ENCODE measurements at regions not wholly inside any gene's neighbourhood (a gene's known extent, or its start where the extent isn't known, plus 50 kb on each side); places are given as distances from the start of the nearest gene placed in this dataset.

DNA sequence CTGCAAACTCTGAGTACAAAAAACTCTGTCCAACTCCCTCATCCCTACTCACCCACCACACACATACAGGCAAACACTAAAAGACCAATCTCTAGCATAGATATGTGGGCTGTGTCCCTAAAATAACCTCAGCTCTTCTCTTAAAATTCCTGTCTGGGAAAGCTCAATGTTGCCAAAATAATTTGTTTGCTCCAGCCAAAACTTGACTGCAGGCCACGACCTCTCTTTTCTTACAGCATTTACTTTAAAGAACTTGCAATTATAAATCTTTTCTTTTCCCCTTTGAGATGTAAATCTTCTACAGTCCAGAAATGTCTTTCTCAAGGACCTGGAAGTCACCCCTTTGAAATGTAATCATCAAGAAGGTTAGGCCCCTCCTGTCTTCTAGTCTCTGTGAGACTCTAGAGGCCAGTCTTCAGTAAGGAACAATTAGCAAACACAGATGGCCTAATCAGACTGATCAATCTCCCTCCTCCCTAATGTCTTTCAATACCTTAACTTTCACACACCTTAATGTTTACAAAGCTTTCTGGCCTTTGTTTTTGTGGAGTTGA lies 483.6 kb upstream of the RGS18 start:
- TF ChIP-seq, protein P1, sequence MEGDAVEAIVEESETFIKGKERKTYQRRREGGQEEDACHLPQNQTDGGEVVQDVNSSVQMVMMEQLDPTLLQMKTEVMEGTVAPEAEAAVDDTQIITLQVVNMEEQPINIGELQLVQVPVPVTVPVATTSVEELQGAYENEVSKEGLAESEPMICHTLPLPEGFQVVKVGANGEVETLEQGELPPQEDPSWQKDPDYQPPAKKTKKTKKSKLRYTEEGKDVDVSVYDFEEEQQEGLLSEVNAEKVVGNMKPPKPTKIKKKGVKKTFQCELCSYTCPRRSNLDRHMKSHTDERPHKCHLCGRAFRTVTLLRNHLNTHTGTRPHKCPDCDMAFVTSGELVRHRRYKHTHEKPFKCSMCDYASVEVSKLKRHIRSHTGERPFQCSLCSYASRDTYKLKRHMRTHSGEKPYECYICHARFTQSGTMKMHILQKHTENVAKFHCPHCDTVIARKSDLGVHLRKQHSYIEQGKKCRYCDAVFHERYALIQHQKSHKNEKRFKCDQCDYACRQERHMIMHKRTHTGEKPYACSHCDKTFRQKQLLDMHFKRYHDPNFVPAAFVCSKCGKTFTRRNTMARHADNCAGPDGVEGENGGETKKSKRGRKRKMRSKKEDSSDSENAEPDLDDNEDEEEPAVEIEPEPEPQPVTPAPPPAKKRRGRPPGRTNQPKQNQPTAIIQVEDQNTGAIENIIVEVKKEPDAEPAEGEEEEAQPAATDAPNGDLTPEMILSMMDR (IDR thresholded peaks at IDR 0.05) = no peak
- peak in 1 of 4 donors; percentile 14 for TF ChIP-seq POLR2AphosphoS5 (IDR thresholded peaks at IDR 0.05)
- TF ChIP-seq POLR2A (IDR thresholded peaks at IDR 0.05) = no peak
